PFSK-1 (cell line): ENCODE measurements at regions not wholly inside any gene's neighbourhood (a gene's known extent, or its start where the extent isn't known, plus 50 kb on each side); places are given as distances from the start of the nearest gene placed in this dataset.

Source experiments
- POLR2AphosphoS5 ChIP-seq: IDR thresholded peaks from 2 replicates; pipeline ENCODE4 v1.6.1; 2012; ENCODE audit warnings: low read depth, mild to moderate bottlenecking, control low read depth, low read length, moderate library complexity
- SIN3A ChIP-seq: IDR thresholded peaks from 2 replicates; pipeline ENCODE4 v1.6.1; 2012; ENCODE audit warnings: mild to moderate bottlenecking, low read length, moderate library complexity, borderline replicate concordance; ENCODE audit not compliant: insufficient read depth

- TF ChIP-seq SIN3A: no peak
- TF ChIP-seq POLR2AphosphoS5: no peak
Measured at GRCh38 chr5:25095261-25095660, 450.5 kb upstream of the CDH10 start.
